ENCODE measurements at regions not wholly inside any gene's neighbourhood (a gene's known extent, or its start where the extent isn't known, plus 50 kb on each side); places are given as distances from the start of the nearest gene placed in this dataset.

- TF ChIP-seq CTCF (conservative IDR thresholded peaks at IDR 0.05) = no peak
- no peak for TF ChIP-seq ZFX (IDR thresholded peaks at IDR 0.05)
These were observed 60.3 kb upstream of the PTPN1 start for GRCh38 chr20:50449738-50450492.
